GM18499 (cell line): ENCODE measurements at regions not wholly inside any gene's neighbourhood (a gene's known extent, or its start where the extent isn't known, plus 50 kb on each side); places are given as distances from the start of the nearest gene placed in this dataset.

Source experiments
- ATAC-seq: cut with Tn5 transposase; IDR thresholded peaks from one replicate; pipeline ENCODE4 v1.9.1; 2021; ENCODE audit warnings: moderate number of reproducible peaks; ENCODE audit not compliant: insufficient read depth, unreplicated experiment

- no peak for ATAC-seq
Observed at GRCh38 chr16:22754577-22754976, 59.4 kb upstream of the HS3ST2 start.

- no peak for ATAC-seq
Observed at GRCh38 chr16:22757202-22757601, 56.8 kb upstream of the HS3ST2 start.

DNA sequence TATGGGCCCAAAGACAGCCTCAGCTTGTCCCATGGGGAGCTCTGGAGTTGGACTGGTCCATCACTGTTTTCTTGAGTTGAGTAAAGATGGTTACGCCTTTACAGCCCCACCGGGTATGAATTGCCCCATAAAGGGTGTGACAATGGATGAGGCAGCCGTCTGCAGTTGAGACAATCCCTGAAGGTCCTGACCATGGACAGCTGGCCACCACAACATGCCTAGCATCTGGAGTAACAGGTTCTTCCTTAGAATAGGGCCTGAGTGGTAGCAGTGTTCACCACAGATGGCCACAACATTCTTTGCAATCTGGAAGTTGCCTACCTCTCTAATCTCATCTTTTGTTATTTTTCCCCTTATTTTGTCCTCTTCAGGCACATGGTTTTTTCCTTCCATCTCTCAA lies 51.5 kb upstream of the HS3ST2 start:
- ATAC-seq: no peak

GRCh38 chr16:22763437-22764080 lies 50.4 kb upstream of the HS3ST2 start:
- ATAC-seq: no peak
